Gastrocnemius medialis (tissue), 4 donors: ENCODE measurements at regions not wholly inside any gene's neighbourhood (a gene's known extent, or its start where the extent isn't known, plus 50 kb on each side); places are given as distances from the start of the nearest gene placed in this dataset.

ENCODE experiments used
- ATAC-seq, 2 donors: fragments of 150-250 bp; one replicate each; pipeline ENCODE4 v1.9.1; 2016
- DNase-seq, 2 donors: peaks; one replicate each; pipeline ENCODE4 v3.0.0-alpha.2; 2019
- H3K27ac ChIP-seq, 4 donors: fragments of 200-600 bp; sonication (generic); 1 replicate in 1 of 4; 2 replicates in 3 of 4; pipeline ENCODE4 v1.5.1; 2016 to 2018; ENCODE audit warnings: mild to moderate bottlenecking in 2 of 4, moderate library complexity in 1 of 4
- H3K27me3 ChIP-seq, 3 donors: fragments of 200-600 bp; sonication (generic) in 2 of 3; 1 replicate in 1 of 3; 2 replicates in 2 of 3; pipeline versions ENCODE4 v1.5.1 to v1.6.0; 2016 to 2019; ENCODE audit warnings: mild to moderate bottlenecking in 1 of 3, moderate library complexity in 1 of 3
- H3K36me3 ChIP-seq, 2 donors: fragments of 200-600 bp; sonication (generic) in 1 of 2; one replicate each; pipeline ENCODE4 v1.5.1; 2017 to 2018
- H3K4me1 ChIP-seq, 2 donors: fragments of 200-600 bp; sonication (generic) in 1 of 2; one replicate each; pipeline ENCODE4 v1.5.1; 2016 to 2017; ENCODE audit warnings: mild to moderate bottlenecking in 2 of 2
- H3K4me3 ChIP-seq, 4 donors: fragments of 200-600 bp; sonication (generic) in 3 of 4; 1 replicate in 1 of 4; 2 replicates in 3 of 4; pipeline ENCODE4 v1.5.1; 2016 to 2019; ENCODE audit warnings: mild to moderate bottlenecking in 2 of 4
- H3K9me3 ChIP-seq, 3 donors: fragments of 200-600 bp; sonication (generic) in 2 of 3; 1 replicate in 1 of 3; 2 replicates in 2 of 3; pipeline ENCODE4 v1.5.1; 2016 to 2019
- CTCF ChIP-seq, 5 experiments: fragments of 450-650 bp in 3 of 5; fragments of 200-600 bp in 2 of 5; sonication (generic) in 2 of 5; IDR thresholded peaks in 4 of 5; conservative IDR thresholded peaks in 1 of 5; 1 replicate in 4 of 5; 2 replicates in 1 of 5; pipeline ENCODE4 v1.5.1; 2016 to 2019; ENCODE audit warnings: antibody characterized with exemption in 5 of 5, mild to moderate bottlenecking in 3 of 5, moderate library complexity in 3 of 5
- POLR2A ChIP-seq, 2 donors: fragments of 450-650 bp; IDR thresholded peaks; one replicate each; pipeline ENCODE4 v1.6.1; 2017; ENCODE audit warnings: antibody characterized with exemption in 2 of 2, mild to moderate bottlenecking in 2 of 2, moderate library complexity in 2 of 2
- in situ Hi-C, 4 donors: fragments of 200-750 bp; cut with MboI; loops; one replicate each; pipeline versions ENCODE4 v1.15.0 to v1.8.0; 2017; ENCODE audit warnings: low sequenced_read_pairs in 4 of 4
- intact Hi-C: fragments of 100-400 bp; cut with DNase I; formaldehyde crosslinking; loops from one replicate; pipeline ENCODE4 v1.15.1; 2023; ENCODE audit warnings: low total_unique reads

GRCh38 chr5:30539004-30539634 is 654.4 kb upstream of the CDH6 start:
- Histone ChIP-seq H3K27me3 (no peaks in the 10 kb centered on the region), H3K4me1 (no peaks in the 10 kb centered on the region), H3K4me3 (no peak overlapping the region), H3K36me3 (no peaks in the 10 kb centered on the region), H3K9me3 (no peaks in the 10 kb centered on the region), H3K27ac (no peak overlapping the region)
- TF ChIP-seq POLR2A (IDR thresholded peaks at IDR 0.05) (no peak), CTCF (IDR thresholded peaks at IDR 0.05 in 4 of 5, conservative IDR thresholded peaks at IDR 0.05 in 1 of 5) (no peak)
- no peak for ATAC-seq
- intact Hi-C loops: no loop called here
- DNase-seq: no peak
- in situ Hi-C loops: no loop called here

GRCh38 chr5:30525353-30525752 is 668.1 kb upstream of the CDH6 start:
- ATAC-seq: no peak
- Histone ChIP-seq H3K27me3 (no peaks in the 10 kb centered on the region), H3K27ac (no peak overlapping the region), H3K9me3 (no peaks in the 10 kb centered on the region), H3K4me1 (no peaks in the 10 kb centered on the region), H3K36me3 (no peaks in the 10 kb centered on the region), H3K4me3 (no peak overlapping the region)
- intact Hi-C loops (no loop called here), in situ Hi-C loops (no loop called here)
- no peak for TF ChIP-seq CTCF (IDR thresholded peaks at IDR 0.05 in 4 of 5, conservative IDR thresholded peaks at IDR 0.05 in 1 of 5)
- no peak for TF ChIP-seq POLR2A (IDR thresholded peaks at IDR 0.05)
- DNase-seq: no peak

GRCh38 chr5:30524428-30524827 is 669.1 kb upstream of the CDH6 start:
- H3K4me1 ChIP-seq: no peaks in the 10 kb centered on the region
- intact Hi-C loops (no loop called here), in situ Hi-C loops (no loop called here)
- no peak for DNase-seq
- no peaks in the 10 kb centered on the region for H3K27me3 ChIP-seq
- H3K36me3 ChIP-seq: no peaks in the 10 kb centered on the region
- no peak for ATAC-seq
- H3K4me3 ChIP-seq: no peak overlapping the region
- no peak overlapping the region for H3K27ac ChIP-seq
- no peak for TF ChIP-seq CTCF (IDR thresholded peaks at IDR 0.05 in 4 of 5, conservative IDR thresholded peaks at IDR 0.05 in 1 of 5)
- no peak for TF ChIP-seq POLR2A (IDR thresholded peaks at IDR 0.05)
- no peaks in the 10 kb centered on the region for H3K9me3 ChIP-seq

- intact Hi-C loops: no loop called here
- H3K4me3 ChIP-seq: no peak overlapping the region
- DNase-seq (no peak), ATAC-seq (no peak)
- no peaks in the 10 kb centered on the region for H3K36me3 ChIP-seq
- H3K9me3 ChIP-seq: no peaks in the 10 kb centered on the region
- no peaks in the 10 kb centered on the region for H3K27me3 ChIP-seq
- no peak for TF ChIP-seq CTCF (IDR thresholded peaks at IDR 0.05 in 4 of 5, conservative IDR thresholded peaks at IDR 0.05 in 1 of 5)
- TF ChIP-seq POLR2A (IDR thresholded peaks at IDR 0.05): no peak
- no peak overlapping the region for H3K27ac ChIP-seq
- in situ Hi-C loops: no loop called here
- H3K4me1 ChIP-seq: no peaks in the 10 kb centered on the region
Measured at GRCh38 chr5:30523061-30523460, 670.4 kb upstream of the CDH6 start.
